GM23338 (cell line): ENCODE measurements at regions not wholly inside any gene's neighbourhood (a gene's known extent, or its start where the extent isn't known, plus 50 kb on each side); places are given as distances from the start of the nearest gene placed in this dataset.

ENCODE experiments used
- ATAC-seq: fragments of 200-7000 bp; cut with Tn5 transposase; 3 replicates; pipeline ENCODE4 v1.9.1; 2020
- DNase-seq: peaks from one replicate; pipeline ENCODE4 v3.0.0-alpha.2; 2015; ENCODE audit warnings: low spot score
- H2AFZ ChIP-seq: fragments of 200-600 bp; sonication (generic); 2 replicates; pipeline ENCODE4 v1.8.0; 2016; ENCODE audit warnings: antibody characterized with exemption, mild to moderate bottlenecking, moderate library complexity
- H3F3A ChIP-seq: fragments of 200-600 bp; sonication (generic); replicated peaks from 2 replicates; pipeline ENCODE4 v1.8.0; 2017; ENCODE audit warnings: antibody characterized with exemption, mixed run types, low read depth
- H3K27ac ChIP-seq: fragments of 200-600 bp; sonication (generic); 2 replicates; pipeline ENCODE4 v1.6.1; 2016; ENCODE audit warnings: low read depth
- H3K27me3 ChIP-seq: fragments of 200-600 bp; sonication (generic); 2 replicates; pipeline ENCODE4 v1.8.0; 2016; ENCODE audit warnings: mild to moderate bottlenecking, mixed run types, moderate library complexity; ENCODE audit not compliant: insufficient read depth
- H3K36me3 ChIP-seq: fragments of 200-600 bp; sonication (generic); 2 replicates; pipeline ENCODE4 v1.8.0; 2016; ENCODE audit warnings: mild to moderate bottlenecking; ENCODE audit not compliant: insufficient read depth
- H3K4me1 ChIP-seq: fragments of 200-600 bp; sonication (generic); 2 replicates; pipeline ENCODE4 v1.8.0; 2016; ENCODE audit warnings: mild to moderate bottlenecking, moderate library complexity; ENCODE audit not compliant: insufficient read depth
- H3K4me2 ChIP-seq: fragments of 200-600 bp; sonication (generic); 2 replicates; pipeline ENCODE4 v1.7.1; 2017; ENCODE audit warnings: mixed run types
- H3K4me3 ChIP-seq: fragments of 200-600 bp; sonication (generic); 2 replicates; pipeline ENCODE4 v1.6.1; 2016; ENCODE audit warnings: mixed run types
- H3K79me2 ChIP-seq: fragments of 200-600 bp; sonication (generic); replicated peaks from 2 replicates; pipeline ENCODE4 v1.8.0; 2017; ENCODE audit warnings: mild to moderate bottlenecking; ENCODE audit not compliant: insufficient read depth
- H3K9me2 ChIP-seq: fragments of 200-600 bp; sonication (generic); 2 replicates; pipeline ENCODE4 v1.8.0; 2017; ENCODE audit not compliant: insufficient read depth
- H4K20me1 ChIP-seq: fragments of 200-600 bp; sonication (generic); replicated peaks from 2 replicates; pipeline ENCODE4 v1.8.0; 2017; ENCODE audit warnings: mild to moderate bottlenecking; ENCODE audit not compliant: insufficient read depth
- H3K27ac Mint-ChIP-seq: 2 replicates; pipeline ENCODE4 v1.8.0; 2020; ENCODE audit warnings: inconsistent platforms, mild to moderate bottlenecking, moderate library complexity, mixed read lengths
- H3K27me3 Mint-ChIP-seq: 3 replicates; pipeline ENCODE4 v1.8.0; 2022; ENCODE audit warnings: low read depth, mild to moderate bottlenecking, moderate library complexity, mixed read lengths, inconsistent platforms; ENCODE audit not compliant: insufficient read depth, poor library complexity
- H3K36me3 Mint-ChIP-seq: 3 replicates; pipeline ENCODE4 v1.8.0; 2021; ENCODE audit warnings: low read depth, mild to moderate bottlenecking, inconsistent platforms, moderate library complexity, mixed read lengths
- H3K4me1 Mint-ChIP-seq: 3 replicates; pipeline ENCODE4 v1.8.0; 2020; ENCODE audit warnings: mild to moderate bottlenecking, inconsistent platforms, mixed read lengths
- H3K4me3 Mint-ChIP-seq: 3 replicates; pipeline ENCODE4 v1.8.0; 2021; ENCODE audit warnings: moderate library complexity, mild to moderate bottlenecking, inconsistent platforms, mixed read lengths
- H3K9me3 Mint-ChIP-seq: 3 replicates; pipeline ENCODE4 v1.8.0; 2020; ENCODE audit warnings: moderate library complexity, mild to moderate bottlenecking, inconsistent platforms, mixed read lengths
- CREB1 ChIP-seq: fragments of 250-450 bp; sonication (Bioruptor Pico); IDR thresholded peaks from 2 replicates; pipeline ENCODE4 v1.5.0; 2020; ENCODE audit warnings: low read depth, mild to moderate bottlenecking, moderate library complexity
- CTCF ChIP-seq, 2 experiments: fragments of 200-600 bp in 1 of 2; sonication (generic) in 1 of 2; conservative IDR thresholded peaks; 2 replicates each; pipeline versions ENCODE4 v1.5.1 to v1.6.1; 2016 to 2017; ENCODE audit warnings: antibody characterized with exemption in 2 of 2, low read depth in 2 of 2, mild to moderate bottlenecking in 2 of 2, moderate library complexity in 1 of 2
- JUNB ChIP-seq: IDR thresholded peaks from one replicate; pipeline ENCODE4 v1.6.1; 2016; ENCODE audit warnings: antibody characterized with exemption; ENCODE audit not compliant: unreplicated experiment
- REST ChIP-seq: IDR thresholded peaks from one replicate; pipeline ENCODE4 v1.6.1; 2018; ENCODE audit warnings: antibody characterized with exemption; ENCODE audit not compliant: unreplicated experiment
- ZNF462 ChIP-seq: fragments of 250-450 bp; sonication (Bioruptor Pico); IDR thresholded peaks from 2 replicates; pipeline ENCODE4 v1.5.0; 2020; ENCODE audit warnings: mild to moderate bottlenecking, moderate library complexity

DNA sequence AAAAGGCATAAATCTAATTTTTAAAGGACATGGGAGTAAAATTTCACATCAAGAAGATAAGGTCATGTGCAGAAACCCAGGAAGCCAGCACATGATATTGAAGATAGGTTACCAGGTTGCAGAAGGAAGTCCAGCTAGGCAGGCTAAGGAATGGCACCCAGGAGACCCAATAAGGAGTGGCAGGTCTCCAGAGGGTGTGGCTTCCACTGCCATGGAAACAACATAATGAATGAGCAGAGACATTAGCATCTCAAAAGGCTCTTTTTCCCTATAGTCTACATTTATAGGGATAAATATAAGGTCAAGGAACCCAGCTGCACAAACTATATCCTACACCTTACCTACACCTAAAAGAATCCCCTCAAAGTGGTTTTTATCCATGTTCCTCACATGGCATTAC, 275.9 kb downstream of the RPS29 start (continued):
- TF ChIP-seq REST: no peak

DNA sequence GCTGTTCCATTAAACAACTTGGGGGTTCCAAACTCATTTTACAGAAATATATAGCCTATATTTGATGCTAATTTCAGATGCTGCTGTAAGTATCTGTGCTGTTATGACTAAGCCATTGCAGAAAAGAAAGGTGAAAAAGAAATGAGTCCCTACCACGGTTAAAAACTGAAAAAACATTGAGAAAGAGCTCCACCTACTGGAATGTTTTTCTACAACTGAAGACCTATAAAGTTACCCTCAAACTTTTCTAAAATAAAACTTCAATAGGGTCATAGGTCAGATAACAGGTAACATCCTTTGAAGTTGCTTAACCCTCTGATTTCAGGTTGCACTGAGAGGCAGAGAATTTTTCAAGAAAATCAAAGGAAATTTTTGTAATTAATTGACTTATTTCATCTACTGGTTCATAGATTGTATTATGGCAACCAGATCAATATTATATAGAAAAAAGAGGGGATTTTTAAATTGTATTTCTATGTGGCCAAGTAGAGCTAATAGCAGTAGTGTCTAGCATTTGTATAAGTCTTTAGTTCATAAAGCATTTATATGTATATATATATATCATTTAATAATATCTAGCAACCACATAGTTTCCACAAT, 279.9 kb downstream of the RPS29 start:
- no peaks in the 10 kb centered on the region for H3K9me2 ChIP-seq
- no peaks in the 10 kb centered on the region for H3K27me3 Mint-ChIP-seq
- ATAC-seq: peak; percentile 40; the same call in 2 of the 3 replicates
- H3K9me3 Mint-ChIP-seq: no peaks in the 10 kb centered on the region
- peak; percentile 54 to 76 for TF ChIP-seq CTCF (conservative IDR thresholded peaks at IDR 0.05; ENCODE audit: low read depth in 2 of 2)
- no peak for TF ChIP-seq CREB1 (CRISPR knock-in tag)
- H3K4me3 Mint-ChIP-seq: no peak overlapping the region
- H3K36me3 ChIP-seq: no peaks in the 10 kb centered on the region
- no peak overlapping the region for H2AFZ ChIP-seq
- no peak overlapping the region for H3K27ac ChIP-seq
- no peaks in the 10 kb centered on the region for H3K79me2 ChIP-seq
- no peak overlapping the region for H3K4me2 ChIP-seq
- no peak overlapping the region for H3K4me3 ChIP-seq
- no peaks in the 10 kb centered on the region for H3F3A ChIP-seq
- H3K4me1 ChIP-seq: no peaks in the 10 kb centered on the region
- no peaks in the 10 kb centered on the region for H4K20me1 ChIP-seq
- no peak overlapping the region for H3K27ac Mint-ChIP-seq
- peak; percentile 77 for DNase-seq
- no peaks in the 10 kb centered on the region for H3K36me3 Mint-ChIP-seq
- H3K27me3 ChIP-seq: no peaks in the 10 kb centered on the region
- H3K4me1 Mint-ChIP-seq: peaks cover 7% of the 10 kb centered on the region

DNA sequence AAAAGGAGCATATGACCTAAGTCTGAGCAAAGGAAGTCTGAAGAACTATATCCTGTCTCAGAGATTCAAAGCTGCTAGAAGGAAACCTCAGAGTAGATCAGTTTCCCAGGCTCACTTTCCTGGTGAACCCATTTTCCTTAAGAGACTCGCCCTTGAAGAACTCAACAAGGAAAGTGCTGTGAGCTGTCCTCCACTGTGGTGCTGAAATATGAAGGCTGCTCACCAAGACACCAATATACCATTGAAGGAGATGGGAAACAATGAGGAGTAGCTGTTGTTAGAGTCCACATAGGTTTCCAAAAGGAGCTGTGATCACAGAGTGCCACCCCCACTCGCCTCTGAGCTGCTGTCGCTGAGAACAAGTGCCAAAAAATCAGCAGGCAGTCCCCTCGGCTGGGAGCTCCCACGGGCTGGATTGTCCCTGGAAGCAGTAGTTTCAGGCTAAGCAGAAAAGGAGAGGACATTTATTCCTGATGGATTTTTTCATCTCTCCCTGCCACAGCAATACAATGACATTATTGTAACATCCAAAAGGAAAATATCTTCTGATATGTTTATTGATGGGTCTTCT, 282.1 kb downstream of the RPS29 start:
- H3K27ac ChIP-seq: no peak overlapping the region
- H3K4me1 Mint-ChIP-seq: no peaks in the 10 kb centered on the region
- no peaks in the 10 kb centered on the region for H3K79me2 ChIP-seq
- no peak overlapping the region for H2AFZ ChIP-seq
- no peaks in the 10 kb centered on the region for H3K9me2 ChIP-seq
- H3K36me3 ChIP-seq: no peaks in the 10 kb centered on the region
- H3K27ac Mint-ChIP-seq: no peak overlapping the region
- no peaks in the 10 kb centered on the region for H3K4me1 ChIP-seq
- H4K20me1 ChIP-seq: no peaks in the 10 kb centered on the region
- peak; percentile 86 for ATAC-seq
- H3K27me3 Mint-ChIP-seq: no peaks in the 10 kb centered on the region
- H3F3A ChIP-seq: no peaks in the 10 kb centered on the region
- H3K4me3 Mint-ChIP-seq: no peak overlapping the region
- no peaks in the 10 kb centered on the region for H3K27me3 ChIP-seq
- no peaks in the 10 kb centered on the region for H3K36me3 Mint-ChIP-seq
- H3K4me3 ChIP-seq: no peak overlapping the region
- H3K9me3 Mint-ChIP-seq: no peaks in the 10 kb centered on the region
- peak; percentile 84 for DNase-seq
- no peak overlapping the region for H3K4me2 ChIP-seq
- TF ChIP-seq JUNB: no peak
- 0 out of 2 replicates have a peak, but pooled peaks have one; percentile 28 for TF ChIP-seq ZNF462 (CRISPR knock-in tag)
